ENCODE measurements at regions not wholly inside any gene's neighbourhood (a gene's known extent, or its start where the extent isn't known, plus 50 kb on each side); places are given as distances from the start of the nearest gene placed in this dataset.
A peak's percentile ranks its signal among the peaks of the same experiment; 100 is the strongest.

- DNase-seq (ENCODE audit: low spot score): no peak
These were observed 513.9 kb downstream of the ZNF608 start for GRCh38 chr5:124232515-124232914.

GRCh38 chr5:124231802-124232201, 514.6 kb downstream of the ZNF608 start:
- DNase-seq (ENCODE audit: low spot score): no peak

DNA sequence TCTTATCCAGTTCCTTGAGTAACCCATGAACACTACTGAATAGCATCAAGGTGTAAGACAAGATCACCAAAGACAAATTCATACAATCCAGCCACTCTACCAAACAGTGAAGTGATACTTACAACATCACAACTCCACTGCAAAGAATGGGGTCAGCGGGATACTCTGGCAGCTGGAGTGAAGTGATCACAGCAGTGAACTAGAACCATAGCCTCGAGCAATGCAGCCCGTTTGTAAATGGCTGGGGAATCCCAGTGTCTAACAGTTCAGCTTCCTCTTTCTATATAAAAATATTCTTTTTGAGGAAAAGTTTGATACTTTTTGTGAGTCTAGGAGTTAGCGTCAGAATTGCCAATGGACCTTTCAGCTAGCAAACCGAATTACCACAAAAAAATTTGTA, 515.2 kb downstream of the ZNF608 start:
- no peak for DNase-seq (ENCODE audit: low spot score)

- no peak for DNase-seq (ENCODE audit: low spot score)
These were observed 516.0 kb downstream of the ZNF608 start for GRCh38 chr5:124230456-124230855.

DNA sequence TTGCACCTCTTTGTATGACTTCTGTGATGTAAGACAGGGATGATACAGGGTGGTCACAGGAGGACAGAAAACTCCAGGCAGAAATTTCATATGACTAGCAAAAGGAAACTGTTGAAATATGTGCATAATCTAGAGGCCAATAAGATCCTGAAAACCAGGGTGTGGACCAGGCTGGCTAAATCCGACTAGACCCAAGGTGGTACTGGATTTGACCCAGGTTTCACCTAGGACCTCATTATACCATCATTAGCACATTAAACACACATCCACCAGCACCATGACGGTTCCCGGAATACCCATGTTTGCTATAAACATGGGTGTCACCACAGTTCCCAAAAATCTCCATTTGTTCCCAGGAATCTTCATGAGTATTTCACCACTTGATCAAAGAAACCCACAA, 517.1 kb downstream of the ZNF608 start:
- DNase-seq (ENCODE audit: low spot score): no peak

DNA sequence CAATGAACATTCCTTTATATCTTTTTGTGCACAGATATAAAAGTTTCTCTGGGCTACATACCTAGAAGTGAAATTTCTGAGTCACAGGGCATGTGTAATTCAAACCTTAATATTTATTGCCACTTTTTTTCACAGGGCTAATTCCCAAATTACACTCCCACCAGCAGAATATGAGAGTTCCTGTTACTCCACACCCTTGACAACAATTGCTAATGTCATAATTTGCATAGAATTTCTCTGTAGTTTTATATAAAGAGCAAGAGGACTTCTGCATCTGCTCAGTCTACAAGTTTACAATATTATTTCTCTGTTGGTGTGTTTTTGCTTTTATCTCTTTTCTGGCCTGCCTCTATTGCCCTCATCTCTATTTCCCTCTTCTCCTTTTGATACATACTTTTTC, 518.5 kb downstream of the ZNF608 start:
- no peak for DNase-seq (ENCODE audit: low spot score)

- DNase-seq (ENCODE audit: low spot score): no peak
These were observed 526.0 kb downstream of the ZNF608 start for GRCh38 chr5:124220418-124220817.

DNA sequence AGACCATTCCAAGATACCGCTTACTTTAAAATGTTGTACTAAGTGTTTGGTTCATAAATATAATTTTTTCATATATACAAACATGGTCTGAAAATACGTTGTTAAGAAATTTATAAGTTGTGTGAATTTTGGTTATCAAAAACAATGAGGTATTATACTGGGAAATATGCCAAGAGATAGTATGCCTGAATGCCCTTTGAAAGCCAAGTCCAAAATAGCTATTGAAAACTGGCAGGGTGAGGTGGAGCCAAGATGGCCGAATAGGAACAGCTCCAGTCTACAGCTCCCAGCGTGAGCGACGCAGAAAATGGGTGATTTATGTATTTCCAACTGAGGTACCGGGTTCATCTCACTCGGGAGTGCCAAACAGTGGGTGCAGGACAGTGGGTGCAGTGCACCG, 533.5 kb downstream of the ZNF608 start:
- no peak for DNase-seq (ENCODE audit: low spot score)

DNA sequence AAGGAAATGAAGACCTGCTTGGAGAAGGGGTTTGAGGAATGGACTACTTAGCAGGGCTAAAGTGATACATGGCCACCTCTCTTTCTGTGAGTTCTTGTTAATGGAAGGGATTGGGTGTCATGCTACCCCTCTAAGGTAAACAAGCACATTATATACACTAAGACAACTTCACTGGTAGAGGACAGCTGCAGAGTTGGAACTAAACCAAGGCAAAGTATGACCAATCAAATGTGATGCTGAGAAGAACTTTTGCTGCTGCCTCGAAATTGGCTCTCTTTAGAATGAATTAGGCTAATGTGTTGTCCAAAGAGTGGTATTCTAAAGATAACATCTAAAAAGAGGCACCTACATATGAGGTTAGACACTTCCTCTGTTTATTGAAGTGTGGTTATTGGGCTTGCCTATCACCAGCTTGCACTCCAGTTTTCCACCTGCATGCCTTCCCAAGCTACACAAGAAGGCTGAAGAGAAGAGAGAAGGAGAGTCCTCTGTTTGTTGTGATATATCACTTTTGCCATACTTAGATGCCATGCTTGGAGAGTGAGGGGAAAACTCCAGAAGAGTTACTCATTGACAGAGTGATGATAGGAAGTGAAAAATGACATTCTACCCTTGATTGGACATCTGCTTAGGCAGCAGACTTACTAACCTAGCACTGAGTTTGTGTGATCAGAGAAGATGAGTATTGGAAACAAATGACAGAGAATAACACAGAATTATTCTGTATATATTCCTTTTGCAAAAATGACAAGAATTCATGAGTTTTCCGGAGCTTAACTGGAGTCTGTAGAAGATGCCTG, 536.1 kb downstream of the ZNF608 start:
- DNase-seq (ENCODE audit: low spot score): no peak

- no peak for DNase-seq (ENCODE audit: low spot score)
These were observed 539.3 kb downstream of the ZNF608 start for GRCh38 chr5:124207118-124207517.

- DNase-seq (ENCODE audit: low spot score): no peak
These were observed 539.9 kb downstream of the ZNF608 start for GRCh38 chr5:124206540-124206939.

- DNase-seq (ENCODE audit: low spot score): no peak
These were observed 543.1 kb downstream of the ZNF608 start for GRCh38 chr5:124203303-124203702.

GRCh38 chr5:124200381-124200780, 546.1 kb downstream of the ZNF608 start:
- no peak for DNase-seq (ENCODE audit: low spot score)

GRCh38 chr5:124199893-124200292, 546.5 kb downstream of the ZNF608 start:
- DNase-seq (ENCODE audit: low spot score): no peak

DNA sequence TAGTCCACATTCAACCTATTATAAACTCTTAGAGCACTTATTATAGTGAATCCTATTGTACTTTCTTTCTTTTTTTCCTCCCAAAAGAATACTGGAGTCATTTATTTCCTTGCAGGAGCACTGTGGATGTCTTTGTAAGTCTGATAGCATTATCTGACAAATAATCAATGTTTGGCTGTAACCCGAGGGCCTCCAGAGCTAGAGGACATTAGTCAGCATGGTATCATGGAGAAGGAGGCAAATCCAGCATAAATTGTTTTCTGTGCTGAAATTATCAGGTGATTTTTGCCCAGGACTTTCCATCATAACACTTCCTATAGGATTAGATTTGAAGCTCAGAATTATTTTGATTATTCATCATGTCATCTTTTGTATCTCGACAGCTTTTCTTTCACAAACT, 551.0 kb downstream of the ZNF608 start:
- DNase-seq (ENCODE audit: low spot score): no peak

DNA sequence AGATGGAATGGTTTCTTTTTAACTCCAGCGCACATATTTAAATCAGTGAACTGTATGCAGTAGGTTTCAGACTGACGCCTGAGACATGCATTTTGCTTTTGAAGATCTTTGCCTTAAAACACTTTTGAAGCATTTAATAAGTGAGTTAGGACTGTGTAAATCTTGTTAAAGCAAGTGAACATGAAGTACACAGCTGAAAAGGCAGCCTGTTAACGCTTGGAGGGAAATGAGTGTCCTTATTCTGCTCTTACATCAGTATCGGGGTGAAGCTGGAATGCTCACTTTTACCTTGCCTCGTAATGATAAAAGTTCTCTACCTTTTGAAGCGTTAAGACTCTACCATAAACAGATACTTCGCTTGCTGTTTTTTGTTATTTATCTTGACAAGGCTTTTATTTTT, 552.2 kb downstream of the ZNF608 start:
- DNase-seq (ENCODE audit: low spot score): no peak

GRCh38 chr5:124193371-124193789, 553.1 kb downstream of the ZNF608 start:
- peak; percentile 33 for DNase-seq (ENCODE audit: low spot score)

GRCh38 chr5:124192716-124193115, 553.7 kb downstream of the ZNF608 start:
- DNase-seq (ENCODE audit: low spot score): no peak

DNA sequence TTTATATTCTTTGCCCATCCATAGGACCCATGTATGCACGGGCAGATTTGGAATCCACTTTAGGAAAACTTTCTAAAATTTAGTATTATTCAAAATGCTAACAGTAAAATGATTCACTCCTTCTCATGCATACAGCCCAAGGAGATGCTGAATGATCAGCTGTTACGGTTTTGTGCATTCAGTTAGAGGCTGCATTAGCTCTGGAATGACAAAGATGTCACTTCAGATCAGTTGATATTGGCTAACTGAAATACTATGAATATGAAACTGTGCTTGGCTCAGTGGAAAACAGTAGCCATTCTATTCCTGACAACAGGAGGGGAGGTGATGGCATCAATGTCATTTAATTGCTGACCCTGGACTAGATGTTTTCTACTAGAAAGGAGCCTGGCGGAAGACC, 560.7 kb downstream of the ZNF608 start:
- no peak for DNase-seq (ENCODE audit: low spot score)

- no peak for DNase-seq (ENCODE audit: low spot score)
These were observed 564.3 kb downstream of the ZNF608 start for GRCh38 chr5:124182133-124182532.

GRCh38 chr5:124180875-124181461, 565.5 kb downstream of the ZNF608 start:
- no peak for DNase-seq (ENCODE audit: low spot score)

GRCh38 chr5:124180299-124180874, 566.1 kb downstream of the ZNF608 start:
- no peak for DNase-seq (ENCODE audit: low spot score)

- no peak for DNase-seq (ENCODE audit: low spot score)
These were observed 566.6 kb downstream of the ZNF608 start for GRCh38 chr5:124179819-124180218.

DNA sequence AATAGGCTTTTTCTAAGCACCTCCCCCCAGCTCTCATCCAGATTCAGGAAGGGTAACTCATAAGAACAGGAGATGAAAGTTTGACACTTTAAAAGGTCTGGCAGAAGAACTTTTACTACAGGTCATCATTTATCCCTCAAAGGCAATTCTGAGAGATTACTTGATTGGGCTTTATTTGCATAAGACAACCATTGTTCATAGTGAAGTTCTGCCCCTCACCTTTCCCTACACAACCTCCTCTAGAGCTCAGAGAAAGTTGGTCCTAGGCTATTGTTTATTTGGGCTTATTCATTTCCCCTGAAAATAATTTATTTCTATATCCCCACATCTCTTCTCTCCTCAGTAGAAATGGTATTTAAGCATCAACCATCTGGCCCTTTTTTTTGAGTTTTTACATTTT, 568.4 kb downstream of the ZNF608 start:
- no peak for DNase-seq (ENCODE audit: low spot score)
